Esophagus squamous epithelium (tissue), 5 donors: ENCODE measurements at regions not wholly inside any gene's neighbourhood (a gene's known extent, or its start where the extent isn't known, plus 50 kb on each side); places are given as distances from the start of the nearest gene placed in this dataset.

Experiments used
- DNase-seq: peaks from one replicate; lab custom pipeline; 2025; lab: John Stamatoyannopoulos, UW
- H3K27ac ChIP-seq, 4 donors: fragments of 200-600 bp; sonication (generic); one replicate each; pipeline ENCODE4 v1.5.1; 2016 to 2019; ENCODE audit warnings: mild to moderate bottlenecking in 1 of 4
- H3K27me3 ChIP-seq, 4 donors: fragments of 200-600 bp; sonication (generic); 1 replicate in 3 of 4; 2 replicates in 1 of 4; pipeline versions ENCODE4 v1.5.1 to v1.6.0; 2017 to 2021; ENCODE audit warnings: antibody characterized with exemption in 1 of 4
- H3K36me3 ChIP-seq, 3 donors: fragments of 200-600 bp; sonication (generic); one replicate each; pipeline ENCODE4 v1.5.1; 2016 to 2019
- H3K4me1 ChIP-seq, 3 donors: fragments of 200-600 bp; sonication (generic); one replicate each; pipeline ENCODE4 v1.5.1; 2017 to 2019
- H3K4me3 ChIP-seq, 4 donors: fragments of 200-600 bp; sonication (generic); 1 replicate in 3 of 4; 2 replicates in 1 of 4; pipeline ENCODE4 v1.5.1; 2016 to 2019; ENCODE audit warnings: mild to moderate bottlenecking in 2 of 4, moderate library complexity in 1 of 4
- H3K9me3 ChIP-seq, 3 donors: fragments of 200-600 bp; sonication (generic); one replicate each; pipeline ENCODE4 v1.5.1; 2016 to 2019
- POLR2A ChIP-seq, 4 donors: fragments of 450-650 bp; IDR thresholded peaks; one replicate each; pipeline ENCODE4 v1.6.1; 2017; ENCODE audit warnings: antibody characterized with exemption in 4 of 4, mild to moderate bottlenecking in 4 of 4, moderate library complexity in 3 of 4
- WGBS, 2 donors: methylation state at CpG; one replicate each; pipeline ENCODE4 v1.1.5; 2018; 5-methylcytosine and 5-hydroxymethylcytosine counted together
- intact Hi-C: fragments of 100-400 bp; cut with DNase I; formaldehyde crosslinking; loops from one replicate; pipeline ENCODE4 v1.15.0; 2022
- TF ChIP-seq, protein P1 (sequence below), 6 experiments: fragments of 450-650 bp in 4 of 6; fragments of 200-600 bp in 2 of 6; sonication (generic) in 2 of 6; IDR thresholded peaks; one replicate each; pipeline ENCODE4 v1.5.1; 2016 to 2019; ENCODE audit warnings: antibody characterized with exemption in 6 of 6, mild to moderate bottlenecking in 4 of 6, moderate library complexity in 4 of 6
- donor health status: DM: yes; HTN: yes; CAD: no.

DNA sequence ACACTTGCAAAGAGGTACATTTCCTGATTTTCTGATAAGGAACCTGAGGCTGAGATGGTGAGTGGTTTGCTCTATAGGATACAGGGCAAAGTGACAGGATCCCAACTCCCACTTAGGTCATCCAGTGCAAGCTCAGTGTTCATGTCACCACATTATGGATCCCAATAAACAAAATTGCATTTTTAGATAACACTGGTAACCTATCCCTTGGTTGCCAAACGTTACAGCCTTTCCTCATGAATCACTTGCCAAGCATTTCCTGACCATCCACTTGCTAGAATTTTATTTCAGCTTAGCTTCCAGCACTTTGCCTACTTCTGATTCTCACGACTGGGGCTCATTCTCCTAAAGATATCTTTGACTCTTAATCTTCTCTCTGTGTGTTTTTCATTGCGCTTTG, 131.4 kb upstream of the ODAD2 start:
- no peak for DNase-seq
- Histone ChIP-seq H3K36me3 (peaks cover 0 to 19% (median 0%) of the 10 kb centered on the region in 3 donors), H3K9me3 (no peaks in the 10 kb centered on the region), H3K27me3 (no peaks in the 10 kb centered on the region), H3K27ac (no peak overlapping the region), H3K4me1 (no peaks in the 10 kb centered on the region), H3K4me3 (no peak overlapping the region)
- intact Hi-C loops: no loop called here
- TF ChIP-seq POLR2A (IDR thresholded peaks at IDR 0.05): no peak
- TF ChIP-seq, protein P1, sequence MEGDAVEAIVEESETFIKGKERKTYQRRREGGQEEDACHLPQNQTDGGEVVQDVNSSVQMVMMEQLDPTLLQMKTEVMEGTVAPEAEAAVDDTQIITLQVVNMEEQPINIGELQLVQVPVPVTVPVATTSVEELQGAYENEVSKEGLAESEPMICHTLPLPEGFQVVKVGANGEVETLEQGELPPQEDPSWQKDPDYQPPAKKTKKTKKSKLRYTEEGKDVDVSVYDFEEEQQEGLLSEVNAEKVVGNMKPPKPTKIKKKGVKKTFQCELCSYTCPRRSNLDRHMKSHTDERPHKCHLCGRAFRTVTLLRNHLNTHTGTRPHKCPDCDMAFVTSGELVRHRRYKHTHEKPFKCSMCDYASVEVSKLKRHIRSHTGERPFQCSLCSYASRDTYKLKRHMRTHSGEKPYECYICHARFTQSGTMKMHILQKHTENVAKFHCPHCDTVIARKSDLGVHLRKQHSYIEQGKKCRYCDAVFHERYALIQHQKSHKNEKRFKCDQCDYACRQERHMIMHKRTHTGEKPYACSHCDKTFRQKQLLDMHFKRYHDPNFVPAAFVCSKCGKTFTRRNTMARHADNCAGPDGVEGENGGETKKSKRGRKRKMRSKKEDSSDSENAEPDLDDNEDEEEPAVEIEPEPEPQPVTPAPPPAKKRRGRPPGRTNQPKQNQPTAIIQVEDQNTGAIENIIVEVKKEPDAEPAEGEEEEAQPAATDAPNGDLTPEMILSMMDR (IDR thresholded peaks at IDR 0.05): no peak
- WGBS, 2 donors: 63 to 66% methylated on average over 3 of the region's 3 CpGs

DNA sequence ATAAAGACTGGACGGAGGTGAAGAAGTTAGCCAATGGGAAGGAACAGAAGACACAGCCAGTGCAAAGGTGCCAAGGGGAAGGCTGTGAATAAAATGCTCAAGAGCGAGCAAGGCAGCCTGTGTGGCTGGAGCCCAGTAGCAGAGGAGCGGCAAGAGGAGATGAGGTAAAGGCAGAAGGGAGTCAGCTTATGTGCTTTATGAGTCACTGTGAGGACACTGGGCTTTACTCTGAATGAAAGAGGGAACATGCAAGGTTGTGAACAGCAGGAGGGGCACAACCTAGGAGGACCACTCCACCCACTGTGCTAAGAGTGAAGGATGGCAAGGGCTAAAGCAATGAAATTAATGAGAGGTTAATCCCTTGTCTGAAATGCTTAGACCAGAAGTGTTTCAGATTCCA, 129.0 kb upstream of the ODAD2 start:
- intact Hi-C loops: no loop called here
- H3K27ac ChIP-seq: no peak overlapping the region

DNA sequence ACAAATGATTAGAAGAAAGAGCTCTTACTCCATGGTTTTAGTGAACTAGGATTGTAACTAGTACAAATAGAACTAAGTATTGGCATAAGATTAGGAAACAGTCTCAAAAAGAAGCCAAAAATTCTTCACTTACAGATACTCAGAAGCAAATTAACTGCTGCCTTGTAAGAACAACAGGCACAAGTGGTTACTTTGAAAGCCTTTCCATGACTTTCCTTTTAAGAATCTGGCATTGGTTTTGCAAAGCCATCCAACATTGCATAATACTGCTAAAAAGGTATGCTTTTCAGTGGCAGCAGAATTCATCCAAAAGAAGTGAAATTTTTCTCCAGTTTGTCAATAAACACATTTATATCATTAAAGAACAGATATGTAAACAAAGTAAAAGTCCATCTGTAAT, 126.8 kb upstream of the ODAD2 start:
- TF ChIP-seq POLR2A (IDR thresholded peaks at IDR 0.05): no peak
- TF ChIP-seq, protein P1 (IDR thresholded peaks at IDR 0.05): no peak
- DNase-seq: no peak

More for the DNA sequence above, 129.0 kb upstream of the ODAD2 start:
- Histone ChIP-seq H3K36me3 (peaks cover 0 to 41% (median 0%) of the 10 kb centered on the region in 3 donors), H3K27me3 (no peaks in the 10 kb centered on the region), H3K4me3 (no peak overlapping the region), H3K9me3 (no peaks in the 10 kb centered on the region), H3K4me1 (no peaks in the 10 kb centered on the region)
- no peak for TF ChIP-seq POLR2A (IDR thresholded peaks at IDR 0.05)
- TF ChIP-seq, protein P1 (IDR thresholded peaks at IDR 0.05): no peak
- DNase-seq: no peak
- WGBS, 2 donors: 94 to 98% methylated on average over 3 of the region's 3 CpGs

DNA sequence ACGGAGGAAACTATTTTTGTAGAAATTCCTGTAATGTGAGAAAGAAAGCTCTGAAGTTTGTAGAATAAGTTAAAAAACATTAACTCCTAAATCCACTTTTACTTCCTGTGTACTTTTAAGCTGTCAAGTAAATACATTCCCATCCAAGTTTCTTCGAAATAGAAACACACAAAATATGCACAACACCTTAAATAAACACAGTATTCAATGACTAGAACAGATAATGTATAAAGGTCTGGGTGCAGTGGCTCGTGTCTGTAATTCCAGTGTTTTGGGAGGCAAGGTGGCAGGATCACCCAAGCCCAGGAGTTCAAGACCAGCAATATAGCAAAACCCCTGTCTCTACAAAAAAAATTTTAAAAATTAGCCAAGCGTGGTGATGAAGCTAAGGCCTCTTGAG, 121.9 kb upstream of the ODAD2 start:
- no peaks in the 10 kb centered on the region for H3K9me3 ChIP-seq
- intact Hi-C loops: no loop called here
- DNase-seq: no peak
- peaks cover 0 to 27% (median 4%) of the 10 kb centered on the region in 3 donors for H3K4me1 ChIP-seq
- no peak for TF ChIP-seq POLR2A (IDR thresholded peaks at IDR 0.05)
- TF ChIP-seq, protein P1 (IDR thresholded peaks at IDR 0.05): no peak
- no peak overlapping the region for H3K4me3 ChIP-seq
- H3K27me3 ChIP-seq: no peaks in the 10 kb centered on the region
- H3K36me3 ChIP-seq: peaks cover 0 to 41% (median 0%) of the 10 kb centered on the region in 3 donors
- H3K27ac ChIP-seq: peak overlapping the region in 1 of 4 donors; percentile 30
- WGBS, 2 donors: 42 to 74% methylated on average over 4 of the region's 4 CpGs

More for the DNA sequence above, 126.8 kb upstream of the ODAD2 start:
- Histone ChIP-seq H3K27me3 (no peaks in the 10 kb centered on the region), H3K9me3 (no peaks in the 10 kb centered on the region), H3K4me3 (no peak overlapping the region), H3K36me3 (peaks cover 0 to 55% (median 0%) of the 10 kb centered on the region in 3 donors), H3K4me1 (peaks cover 0 to 4% (median 0%) of the 10 kb centered on the region in 3 donors), H3K27ac (no peak overlapping the region)
- intact Hi-C loops: no loop called here

DNA sequence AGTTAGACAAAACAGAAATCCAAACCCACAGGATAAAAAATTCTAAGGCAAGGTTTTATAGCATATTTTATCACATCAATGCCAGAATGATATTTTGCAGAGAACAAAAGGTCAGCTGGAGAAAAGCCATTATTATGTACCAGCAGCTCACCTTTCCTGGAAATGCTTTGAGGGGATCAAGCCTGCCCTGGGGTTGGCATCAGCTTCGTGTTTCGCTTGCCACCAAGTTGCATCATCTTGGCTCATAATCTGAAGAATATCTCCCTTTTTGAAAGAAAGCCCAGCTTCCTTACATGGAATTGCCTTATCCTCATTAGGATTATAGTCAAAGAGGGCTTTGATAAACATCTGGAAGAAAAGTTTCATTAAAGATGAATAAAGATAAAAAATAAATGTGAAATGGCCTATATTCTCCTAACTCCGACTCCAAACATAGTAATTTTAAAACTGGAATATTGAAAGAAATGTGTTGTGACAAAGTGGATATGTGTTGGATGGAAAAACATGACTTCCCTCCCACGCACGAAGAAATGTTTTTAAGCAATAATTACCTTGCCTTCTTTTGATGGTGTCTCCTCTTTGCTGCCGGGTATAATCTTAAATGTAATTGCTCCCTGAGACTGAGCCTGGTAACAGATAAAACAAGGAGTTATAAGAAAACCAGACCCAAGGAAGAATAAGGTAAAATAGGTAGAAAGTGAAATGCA, 121.3 kb upstream of the ODAD2 start:
- Histone ChIP-seq H3K27ac (peak overlapping the region in 1 of 4 donors; percentile 30), H3K9me3 (no peaks in the 10 kb centered on the region), H3K36me3 (peaks cover 0 to 41% (median 0%) of the 10 kb centered on the region in 3 donors), H3K4me1 (peaks cover 0 to 27% (median 4%) of the 10 kb centered on the region in 3 donors), H3K4me3 (no peak overlapping the region), H3K27me3 (no peaks in the 10 kb centered on the region)
- WGBS, 2 donors: 25 to 32% methylated on average over 6 of the region's 6 CpGs
- no peak for DNase-seq
- intact Hi-C loops: no loop called here
- TF ChIP-seq, protein P1 (IDR thresholded peaks at IDR 0.05): no peak
- TF ChIP-seq POLR2A (IDR thresholded peaks at IDR 0.05): no peak
